ENCODE measurements at regions not wholly inside any gene's neighbourhood (a gene's known extent, or its start where the extent isn't known, plus 50 kb on each side); places are given as distances from the start of the nearest gene placed in this dataset.

DNA sequence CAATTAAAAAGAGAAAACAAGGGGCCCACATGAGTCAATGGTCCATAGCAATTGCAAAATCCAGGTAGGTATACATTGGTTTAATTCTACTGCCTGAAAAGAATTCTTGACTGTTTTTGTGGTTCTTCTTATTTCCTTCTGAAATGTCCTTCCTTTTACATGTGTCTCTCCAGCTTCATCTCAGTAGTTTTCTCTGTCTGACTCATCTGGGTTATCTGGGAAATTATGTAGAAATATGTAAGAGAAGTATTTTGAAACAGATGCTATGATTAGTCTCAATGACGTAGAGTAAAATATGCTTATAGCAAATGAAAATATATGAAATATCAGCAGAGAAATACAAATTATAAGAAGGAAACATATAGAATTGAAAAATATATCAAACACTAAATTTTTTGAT, 953.2 kb downstream of the BRINP3 start:
- H3K4me2 ChIP-seq (ENCODE audit: low read depth, low read length), result no peak overlapping the region
- no peak overlapping the region for H2AFZ ChIP-seq (ENCODE audit: low read length)
- H3F3A ChIP-seq (ENCODE audit: insufficient read depth, low read length), result no peaks in the 10 kb centered on the region
- no peak overlapping the region for H3K27ac ChIP-seq (ENCODE audit: low read length)
- no peaks in the 10 kb centered on the region for H3K27me3 ChIP-seq (replicated peaks; ENCODE audit: insufficient read depth, low read length)
- H3K4me3 ChIP-seq (ENCODE audit: low read length), result no peak overlapping the region
- H3K79me2 ChIP-seq (ENCODE audit: low read length), result no peaks in the 10 kb centered on the region
- no peaks in the 10 kb centered on the region for H3K9me2 ChIP-seq (replicated peaks; ENCODE audit: insufficient read depth, low read length)
- H3K36me3 ChIP-seq (replicated peaks; ENCODE audit: insufficient read depth, low read length), result no peaks in the 10 kb centered on the region
- no peak overlapping the region for H3K9ac ChIP-seq (ENCODE audit: low read length)
- TF ChIP-seq EZH2 (optimal IDR thresholded peaks at IDR 0.05; ENCODE audit: low read depth, low read length) (no peak), EZH2phosphoT487 (IDR thresholded peaks at IDR 0.05; ENCODE audit: low read length) (no peak)
- TF ChIP-seq, protein P1, sequence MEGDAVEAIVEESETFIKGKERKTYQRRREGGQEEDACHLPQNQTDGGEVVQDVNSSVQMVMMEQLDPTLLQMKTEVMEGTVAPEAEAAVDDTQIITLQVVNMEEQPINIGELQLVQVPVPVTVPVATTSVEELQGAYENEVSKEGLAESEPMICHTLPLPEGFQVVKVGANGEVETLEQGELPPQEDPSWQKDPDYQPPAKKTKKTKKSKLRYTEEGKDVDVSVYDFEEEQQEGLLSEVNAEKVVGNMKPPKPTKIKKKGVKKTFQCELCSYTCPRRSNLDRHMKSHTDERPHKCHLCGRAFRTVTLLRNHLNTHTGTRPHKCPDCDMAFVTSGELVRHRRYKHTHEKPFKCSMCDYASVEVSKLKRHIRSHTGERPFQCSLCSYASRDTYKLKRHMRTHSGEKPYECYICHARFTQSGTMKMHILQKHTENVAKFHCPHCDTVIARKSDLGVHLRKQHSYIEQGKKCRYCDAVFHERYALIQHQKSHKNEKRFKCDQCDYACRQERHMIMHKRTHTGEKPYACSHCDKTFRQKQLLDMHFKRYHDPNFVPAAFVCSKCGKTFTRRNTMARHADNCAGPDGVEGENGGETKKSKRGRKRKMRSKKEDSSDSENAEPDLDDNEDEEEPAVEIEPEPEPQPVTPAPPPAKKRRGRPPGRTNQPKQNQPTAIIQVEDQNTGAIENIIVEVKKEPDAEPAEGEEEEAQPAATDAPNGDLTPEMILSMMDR (IDR thresholded peaks at IDR 0.05; ENCODE audit: low read length), result no peak
- no peaks in the 10 kb centered on the region for H3K9me3 ChIP-seq (replicated peaks; ENCODE audit: insufficient read depth, low read length)
- no peak for DNase-seq
- no peaks in the 10 kb centered on the region for H4K20me1 ChIP-seq (ENCODE audit: insufficient read depth, low read length)
- H3K4me1 ChIP-seq (ENCODE audit: low read length), result no peaks in the 10 kb centered on the region

DNA sequence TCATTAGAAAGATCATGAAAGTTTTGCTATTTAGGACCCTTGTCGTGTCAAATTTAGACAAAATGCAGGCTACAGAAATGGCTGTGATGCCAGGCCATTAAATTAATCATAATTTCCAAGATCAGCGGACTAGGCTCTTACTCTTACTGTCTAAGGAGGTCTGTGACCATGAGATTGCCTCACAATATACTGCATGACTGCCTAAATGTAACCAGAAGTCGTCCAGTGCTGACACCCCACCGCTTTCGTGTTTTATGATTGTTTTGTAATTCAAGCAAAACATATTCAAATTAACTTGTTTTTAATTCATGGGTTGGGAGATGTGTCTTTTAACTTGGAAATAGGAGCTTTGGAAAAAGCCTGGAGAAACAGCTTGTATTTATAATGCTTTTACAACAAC, 947.5 kb downstream of the BRINP3 start:
- Histone ChIP-seq H3K4me2 (ENCODE audit: low read depth, low read length) (no peak overlapping the region), H3K27ac (ENCODE audit: low read length) (no peak overlapping the region), H4K20me1 (ENCODE audit: insufficient read depth, low read length) (no peaks in the 10 kb centered on the region), H3K79me2 (ENCODE audit: low read length) (no peaks in the 10 kb centered on the region), H3K27me3 (replicated peaks; ENCODE audit: insufficient read depth, low read length) (no peaks in the 10 kb centered on the region), H3K9me2 (replicated peaks; ENCODE audit: insufficient read depth, low read length) (no peaks in the 10 kb centered on the region), H3F3A (ENCODE audit: insufficient read depth, low read length) (no peaks in the 10 kb centered on the region), H3K36me3 (replicated peaks; ENCODE audit: insufficient read depth, low read length) (no peaks in the 10 kb centered on the region), H3K9me3 (replicated peaks; ENCODE audit: insufficient read depth, low read length) (no peaks in the 10 kb centered on the region), H3K4me1 (ENCODE audit: low read length) (no peaks in the 10 kb centered on the region), H2AFZ (ENCODE audit: low read length) (no peak overlapping the region), H3K4me3 (ENCODE audit: low read length) (no peak overlapping the region), H3K9ac (ENCODE audit: low read length) (no peak overlapping the region)
- DNase-seq, result no peak
- TF ChIP-seq, protein P1 (IDR thresholded peaks at IDR 0.05; ENCODE audit: low read length), result no peak
- TF ChIP-seq EZH2 (optimal IDR thresholded peaks at IDR 0.05; ENCODE audit: low read depth, low read length) (no peak), EZH2phosphoT487 (IDR thresholded peaks at IDR 0.05; ENCODE audit: low read length) (no peak)

DNA sequence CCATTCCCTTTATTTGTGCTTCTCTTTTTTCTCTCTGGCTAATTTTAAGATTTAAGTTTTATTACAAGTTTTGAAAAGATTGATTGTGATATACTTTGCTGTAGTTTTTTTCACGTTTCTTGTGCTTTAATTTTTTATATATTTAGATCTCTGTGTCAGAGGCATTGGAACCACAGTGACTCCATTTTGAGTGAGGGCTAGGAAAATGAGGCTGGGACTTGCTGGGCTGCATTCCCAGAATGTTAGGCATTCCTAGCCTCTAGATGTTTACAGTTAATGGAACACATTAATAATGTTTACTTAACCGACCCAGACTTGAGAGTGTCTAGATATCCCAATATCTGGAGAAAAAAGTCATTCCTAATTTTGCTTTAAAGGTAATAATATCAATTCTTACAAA, 939.4 kb downstream of the BRINP3 start:
- no peak overlapping the region for H3K27ac ChIP-seq (ENCODE audit: low read length)
- H3K4me2 ChIP-seq (ENCODE audit: low read depth, low read length), result no peak overlapping the region
- H3F3A ChIP-seq (ENCODE audit: insufficient read depth, low read length), result no peaks in the 10 kb centered on the region
- H3K9me2 ChIP-seq (replicated peaks; ENCODE audit: insufficient read depth, low read length), result no peaks in the 10 kb centered on the region
- no peaks in the 10 kb centered on the region for H3K9me3 ChIP-seq (replicated peaks; ENCODE audit: insufficient read depth, low read length)
- H3K79me2 ChIP-seq (ENCODE audit: low read length), result no peaks in the 10 kb centered on the region
- no peaks in the 10 kb centered on the region for H3K4me1 ChIP-seq (ENCODE audit: low read length)
- no peaks in the 10 kb centered on the region for H3K27me3 ChIP-seq (replicated peaks; ENCODE audit: insufficient read depth, low read length)
- H3K4me3 ChIP-seq (ENCODE audit: low read length), result no peak overlapping the region
- H2AFZ ChIP-seq (ENCODE audit: low read length), result no peak overlapping the region
- H4K20me1 ChIP-seq (ENCODE audit: insufficient read depth, low read length), result no peaks in the 10 kb centered on the region
- no peaks in the 10 kb centered on the region for H3K36me3 ChIP-seq (replicated peaks; ENCODE audit: insufficient read depth, low read length)
- TF ChIP-seq EZH2phosphoT487 (IDR thresholded peaks at IDR 0.05; ENCODE audit: low read length) (no peak), EZH2 (optimal IDR thresholded peaks at IDR 0.05; ENCODE audit: low read depth, low read length) (no peak)
- TF ChIP-seq, protein P1 (IDR thresholded peaks at IDR 0.05; ENCODE audit: low read length), result no peak
- no peak overlapping the region for H3K9ac ChIP-seq (ENCODE audit: low read length)
- DNase-seq, result no peak

All from MM.1S (cell line).